ENCODE measurements at regions not wholly inside any gene's neighbourhood (a gene's known extent, or its start where the extent isn't known, plus 50 kb on each side); places are given as distances from the start of the nearest gene placed in this dataset.

DNA sequence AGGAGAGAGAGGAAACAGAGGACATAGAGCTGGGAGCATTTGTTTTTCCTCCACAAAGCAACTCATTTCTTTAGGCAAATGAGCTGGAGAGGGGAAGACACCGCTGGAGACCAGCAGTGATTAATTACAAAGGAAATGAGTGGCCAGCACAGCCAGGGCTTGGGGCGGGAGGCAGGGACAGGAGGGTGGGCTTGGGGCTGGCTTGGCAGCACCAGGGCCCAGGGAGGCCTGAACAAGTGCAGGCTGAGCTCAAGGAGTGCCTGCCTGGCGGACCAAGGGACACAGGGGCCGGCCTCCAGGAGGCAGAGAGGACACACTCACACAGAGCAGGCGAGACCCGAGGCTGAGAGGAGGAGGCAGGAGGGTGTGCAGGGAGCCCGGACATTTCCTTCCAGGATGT, 149.0 kb upstream of the UNC5B start:
- TF ChIP-seq, protein P1, sequence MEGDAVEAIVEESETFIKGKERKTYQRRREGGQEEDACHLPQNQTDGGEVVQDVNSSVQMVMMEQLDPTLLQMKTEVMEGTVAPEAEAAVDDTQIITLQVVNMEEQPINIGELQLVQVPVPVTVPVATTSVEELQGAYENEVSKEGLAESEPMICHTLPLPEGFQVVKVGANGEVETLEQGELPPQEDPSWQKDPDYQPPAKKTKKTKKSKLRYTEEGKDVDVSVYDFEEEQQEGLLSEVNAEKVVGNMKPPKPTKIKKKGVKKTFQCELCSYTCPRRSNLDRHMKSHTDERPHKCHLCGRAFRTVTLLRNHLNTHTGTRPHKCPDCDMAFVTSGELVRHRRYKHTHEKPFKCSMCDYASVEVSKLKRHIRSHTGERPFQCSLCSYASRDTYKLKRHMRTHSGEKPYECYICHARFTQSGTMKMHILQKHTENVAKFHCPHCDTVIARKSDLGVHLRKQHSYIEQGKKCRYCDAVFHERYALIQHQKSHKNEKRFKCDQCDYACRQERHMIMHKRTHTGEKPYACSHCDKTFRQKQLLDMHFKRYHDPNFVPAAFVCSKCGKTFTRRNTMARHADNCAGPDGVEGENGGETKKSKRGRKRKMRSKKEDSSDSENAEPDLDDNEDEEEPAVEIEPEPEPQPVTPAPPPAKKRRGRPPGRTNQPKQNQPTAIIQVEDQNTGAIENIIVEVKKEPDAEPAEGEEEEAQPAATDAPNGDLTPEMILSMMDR (IDR thresholded peaks at IDR 0.05): no peak
- no peak for TF ChIP-seq EZH2 (IDR thresholded peaks at IDR 0.05)

All from neural progenitor cell (in vitro differentiated cells).